HG03354 (cell line): ENCODE measurements at regions not wholly inside any gene's neighbourhood (a gene's known extent, or its start where the extent isn't known, plus 50 kb on each side); places are given as distances from the start of the nearest gene placed in this dataset.

Experiments
- ATAC-seq: cut with Tn5 transposase; IDR thresholded peaks from one replicate; pipeline ENCODE4 v1.9.1; 2021; ENCODE audit warnings: mild to moderate bottlenecking; ENCODE audit not compliant: unreplicated experiment, poor library complexity, severe bottlenecking

DNA sequence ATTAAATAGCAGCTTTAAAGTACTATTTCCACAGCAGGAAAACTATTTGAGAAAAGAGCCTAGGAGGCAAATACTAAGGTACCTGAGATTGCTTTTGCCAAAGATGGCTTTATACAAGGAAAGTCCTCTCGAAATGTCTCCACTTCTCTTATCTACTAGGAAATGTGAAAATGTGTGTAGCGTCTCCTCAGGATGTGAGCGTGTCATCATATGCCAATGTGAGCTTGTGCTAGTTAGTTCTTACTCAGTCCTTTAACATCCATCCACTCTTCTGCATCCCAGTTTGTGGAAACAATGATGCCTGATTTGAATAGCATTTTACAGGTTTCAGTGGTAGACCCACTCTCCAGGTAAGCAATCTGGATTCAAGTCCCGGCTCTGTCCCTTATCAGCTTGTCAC is 421.0 kb downstream of the DYNC2H1 start:
- no peak for ATAC-seq

DNA sequence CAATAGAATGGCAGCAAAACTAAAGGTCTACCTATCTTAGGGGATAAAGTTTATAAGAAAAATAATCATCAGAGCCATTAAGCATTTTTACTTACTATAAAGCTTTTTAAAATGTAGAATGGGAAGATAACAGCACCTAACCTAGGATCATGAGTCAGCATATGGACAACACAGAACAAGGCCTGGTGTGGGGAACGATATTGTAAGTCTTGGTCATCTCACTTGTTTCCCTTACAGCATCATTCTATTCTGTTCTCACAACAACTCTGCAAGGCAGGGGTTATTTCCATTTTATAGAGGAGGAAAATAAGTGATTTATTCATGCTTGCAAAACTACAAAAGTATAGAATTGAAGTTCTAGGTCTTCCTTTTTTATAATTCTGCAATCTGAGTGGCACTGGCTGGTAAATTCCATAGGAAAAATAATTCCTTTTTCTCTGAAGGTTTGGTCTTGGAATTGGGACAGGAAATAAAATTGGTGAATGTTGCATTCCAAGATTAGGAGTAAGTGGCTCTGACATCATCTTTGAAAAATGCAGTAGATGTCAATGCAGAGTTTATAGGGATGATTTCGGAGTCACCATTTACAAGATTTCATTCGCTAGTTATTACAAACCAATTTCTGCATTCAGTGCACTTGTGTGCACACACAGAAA is 423.0 kb downstream of the DYNC2H1 start:
- no peak for ATAC-seq

GRCh38 chr11:103534191-103534590 is 425.0 kb downstream of the DYNC2H1 start:
- no peak for ATAC-seq

- ATAC-seq, result no peak
Observed at GRCh38 chr11:103534959-103535358, 425.7 kb downstream of the DYNC2H1 start.

GRCh38 chr11:103536335-103536722 is 427.1 kb downstream of the DYNC2H1 start:
- no peak for ATAC-seq

DNA sequence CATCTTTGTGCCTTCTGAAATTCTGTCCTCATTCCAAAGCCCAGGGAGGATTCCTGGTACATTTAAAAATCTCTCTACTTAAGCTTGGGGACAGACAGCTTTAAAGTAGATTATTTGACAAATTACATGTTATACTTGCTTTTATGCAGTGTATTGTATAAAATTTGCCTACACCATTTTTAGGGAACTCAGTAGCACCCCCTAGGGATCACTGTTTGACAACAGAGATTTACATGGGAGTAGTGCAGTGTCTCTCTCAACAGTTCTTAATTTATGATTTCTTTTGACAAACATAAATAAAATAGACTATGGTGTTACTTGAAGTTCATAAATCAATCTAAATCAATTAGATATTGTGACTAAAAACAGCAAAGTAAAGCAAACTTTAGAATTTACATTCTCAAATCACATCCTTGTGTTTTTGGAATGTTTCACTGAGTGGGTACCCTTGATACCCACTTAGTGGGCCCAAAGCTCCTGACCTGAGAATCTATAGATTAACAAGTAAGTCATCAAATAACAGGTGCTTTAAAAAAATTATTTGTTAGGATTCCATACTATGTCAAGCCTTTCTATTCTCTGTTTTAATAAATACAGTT is 428.8 kb downstream of the DYNC2H1 start:
- no peak for ATAC-seq

GRCh38 chr11:103539166-103539565 is 429.9 kb downstream of the DYNC2H1 start:
- ATAC-seq, result no peak

GRCh38 chr11:103541186-103541795 is 432.1 kb downstream of the DYNC2H1 start:
- no peak for ATAC-seq

- no peak for ATAC-seq
Observed at GRCh38 chr11:103542851-103543250, 433.6 kb downstream of the DYNC2H1 start.

DNA sequence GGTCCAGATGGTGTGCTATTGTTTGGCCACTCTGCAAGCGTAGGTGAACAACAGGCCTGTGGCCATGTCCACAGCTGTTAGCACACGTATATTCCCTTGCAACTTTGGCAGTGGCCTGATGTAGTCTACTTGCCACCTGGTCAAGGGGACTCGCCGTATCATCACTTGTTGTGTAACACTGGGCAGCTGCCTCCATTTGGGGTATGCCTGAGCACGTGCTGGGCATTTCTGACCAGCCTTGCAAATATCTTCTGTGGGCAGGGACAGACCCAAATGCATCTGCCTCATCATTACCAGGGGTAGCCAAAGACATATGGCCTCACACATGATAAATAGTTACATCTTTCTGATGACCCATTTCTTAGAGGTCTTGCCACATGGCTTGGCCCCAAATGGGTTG is 434.2 kb downstream of the DYNC2H1 start:
- no peak for ATAC-seq

GRCh38 chr11:103544874-103545273 is 435.6 kb downstream of the DYNC2H1 start:
- no peak for ATAC-seq

DNA sequence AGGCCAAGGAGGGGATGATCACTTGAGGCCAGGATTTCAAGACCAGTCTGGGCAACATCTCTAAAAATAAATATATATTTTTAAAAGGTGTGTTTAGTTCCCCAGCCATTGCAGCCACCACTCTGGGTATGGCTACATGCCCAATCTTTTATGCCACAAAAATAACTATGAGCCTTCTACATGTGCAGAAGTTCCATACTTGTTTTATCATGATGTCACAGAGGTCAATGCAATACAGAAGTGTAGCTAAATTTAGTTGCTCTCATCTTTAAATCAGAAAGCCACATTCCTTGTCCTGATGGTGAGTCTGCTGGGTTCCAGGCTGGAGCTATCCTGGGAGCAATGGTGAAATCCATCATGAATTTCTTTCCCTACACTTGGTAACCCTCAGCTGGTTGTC is 436.3 kb downstream of the DYNC2H1 start:
- no peak for ATAC-seq

DNA sequence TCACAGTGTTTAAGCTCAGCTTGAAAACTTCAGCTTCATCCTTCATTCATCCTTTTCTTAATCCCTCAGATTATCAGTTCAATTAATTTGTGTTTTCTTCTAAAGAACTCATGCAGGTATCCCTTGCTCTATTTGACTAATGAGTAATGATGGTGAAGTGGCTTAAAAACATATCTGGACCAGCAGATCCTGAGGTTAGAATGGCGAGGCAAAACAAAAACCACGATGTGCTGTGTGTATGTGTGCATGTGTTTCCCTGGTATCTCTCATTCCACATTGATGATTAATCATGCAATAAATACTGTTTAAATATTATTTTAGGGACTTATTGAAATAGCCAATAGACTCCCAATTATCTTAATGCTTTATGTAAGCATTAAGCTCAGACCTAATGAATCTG is 437.0 kb downstream of the DYNC2H1 start:
- ATAC-seq, result no peak

- ATAC-seq, result no peak
Observed at GRCh38 chr11:103547024-103547423, 437.8 kb downstream of the DYNC2H1 start.

DNA sequence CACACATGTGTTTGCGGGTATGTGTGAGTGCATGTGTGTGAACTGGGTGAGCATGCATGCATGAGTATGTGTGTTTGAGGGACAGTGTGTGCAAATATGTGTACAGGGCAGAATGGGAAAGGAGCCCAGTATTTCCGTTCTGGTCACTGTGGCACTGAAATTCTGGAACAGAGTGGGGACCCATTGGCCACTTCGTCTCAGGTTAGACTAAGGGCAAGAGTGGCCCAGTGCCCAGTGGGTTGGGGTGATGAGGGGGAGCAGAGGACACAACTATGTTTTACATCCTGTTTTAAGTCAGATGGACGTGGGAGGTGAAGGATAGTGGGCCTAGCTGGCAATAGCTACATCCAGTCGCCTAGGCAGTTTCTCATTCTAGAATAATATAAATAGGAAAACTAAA is 438.5 kb downstream of the DYNC2H1 start:
- no peak for ATAC-seq

DNA sequence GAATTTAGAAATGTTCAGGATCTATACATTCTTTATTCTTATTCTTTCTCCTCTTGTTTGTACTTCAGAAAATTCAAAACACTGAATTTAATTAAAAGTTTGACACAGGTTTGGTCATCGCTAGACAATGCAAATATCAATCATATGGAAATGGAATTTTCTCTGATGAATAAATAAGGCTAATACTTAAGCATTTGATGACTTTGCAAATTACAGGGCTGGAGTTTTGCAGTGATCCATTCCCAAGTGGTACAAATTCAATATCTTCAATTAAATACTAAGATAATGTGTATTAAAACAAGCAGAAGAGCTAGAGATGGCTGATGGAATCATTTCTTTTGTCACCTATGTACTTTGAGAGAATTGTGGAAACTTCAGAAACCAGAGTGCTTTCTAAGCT is 439.6 kb downstream of the DYNC2H1 start:
- ATAC-seq, result no peak

DNA sequence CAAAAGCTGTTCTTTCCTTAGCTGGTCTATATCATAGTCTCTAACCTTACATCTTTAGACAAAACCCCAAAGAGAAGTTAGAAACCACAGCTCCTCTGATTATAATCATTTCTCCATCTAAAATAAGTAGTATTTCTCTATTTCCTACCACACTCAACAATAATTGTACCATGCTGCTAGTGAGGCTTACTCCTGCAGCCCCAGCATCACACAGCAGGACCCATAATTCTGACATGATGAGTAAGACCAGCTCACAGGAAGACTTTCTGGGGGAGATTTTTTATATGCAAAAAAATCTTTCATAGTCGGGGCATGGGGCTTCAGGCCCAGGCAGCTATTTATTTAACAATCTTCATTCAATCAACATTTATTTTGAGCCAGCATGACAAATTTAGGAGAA is 441.6 kb downstream of the DYNC2H1 start:
- ATAC-seq, result no peak

DNA sequence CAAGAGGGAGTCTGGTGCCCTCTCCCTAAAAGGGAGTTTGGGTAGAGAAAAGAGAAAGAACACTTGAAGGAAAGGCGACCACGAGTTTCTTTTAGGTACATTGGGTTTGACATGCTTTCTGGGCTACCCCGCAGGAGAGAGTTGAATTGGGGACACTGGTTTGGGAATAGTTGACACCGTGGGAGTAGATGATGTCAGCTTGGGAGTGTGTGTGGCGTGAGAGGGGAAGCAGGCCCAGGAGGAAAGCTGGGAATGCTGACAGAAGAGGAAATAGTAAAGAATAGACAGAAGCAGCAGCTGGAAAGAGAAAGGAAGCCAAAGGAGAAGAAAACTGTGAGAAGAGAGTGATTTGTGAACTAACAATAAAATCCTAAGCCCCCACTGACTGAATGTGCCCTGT is 442.9 kb downstream of the DYNC2H1 start:
- no peak for ATAC-seq

GRCh38 chr11:103556171-103556570 is 446.9 kb downstream of the DYNC2H1 start:
- ATAC-seq, result no peak

- ATAC-seq, result no peak
Observed at GRCh38 chr11:103566116-103566515, 456.9 kb downstream of the DYNC2H1 start.

DNA sequence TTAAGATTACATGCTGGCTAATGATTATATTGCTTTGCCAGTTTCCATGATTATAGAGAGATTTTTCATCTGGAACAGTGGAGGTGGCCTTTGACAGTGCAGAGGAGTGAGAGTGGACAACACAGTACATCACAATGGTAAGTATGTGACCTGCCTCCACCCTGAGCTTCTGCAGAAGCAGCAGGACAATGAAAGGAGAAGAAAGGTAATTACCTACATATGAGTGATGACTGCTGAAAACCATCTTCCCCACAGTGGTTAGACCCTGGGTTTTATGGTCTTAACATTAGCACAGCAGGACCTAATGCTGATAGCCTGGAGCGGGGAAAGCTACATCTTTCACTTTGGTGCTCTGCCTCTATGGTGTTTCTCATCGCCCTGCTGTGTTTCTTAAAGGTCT is 454.7 kb upstream of the DDI1 start:
- no peak for ATAC-seq
